Sigmoid colon (tissue), 4 donors: ENCODE measurements at regions not wholly inside any gene's neighbourhood (a gene's known extent, or its start where the extent isn't known, plus 50 kb on each side); places are given as distances from the start of the nearest gene placed in this dataset.

ENCODE experiments used
- EP300 ChIP-seq, 4 donors: sonication (generic); formaldehyde crosslinking; IDR thresholded peaks; one replicate each; pipeline ENCODE4 v1.6.1; 2017; ENCODE audit warnings: antibody characterized with exemption in 4 of 4
- POLR2AphosphoS5 ChIP-seq, 4 donors: sonication (generic); formaldehyde crosslinking; IDR thresholded peaks; one replicate each; pipeline ENCODE4 v1.6.1; 2017; ENCODE audit warnings: antibody characterized with exemption in 4 of 4
- TF ChIP-seq, protein P1 (sequence below), 4 experiments: fragments of 450-650 bp in 3 of 4; fragments of 200-600 bp in 1 of 4; IDR thresholded peaks; one replicate each; pipeline ENCODE4 v1.5.1; 2016 to 2019; ENCODE audit warnings: antibody characterized with exemption in 4 of 4, mild to moderate bottlenecking in 3 of 4, moderate library complexity in 2 of 4

DNA sequence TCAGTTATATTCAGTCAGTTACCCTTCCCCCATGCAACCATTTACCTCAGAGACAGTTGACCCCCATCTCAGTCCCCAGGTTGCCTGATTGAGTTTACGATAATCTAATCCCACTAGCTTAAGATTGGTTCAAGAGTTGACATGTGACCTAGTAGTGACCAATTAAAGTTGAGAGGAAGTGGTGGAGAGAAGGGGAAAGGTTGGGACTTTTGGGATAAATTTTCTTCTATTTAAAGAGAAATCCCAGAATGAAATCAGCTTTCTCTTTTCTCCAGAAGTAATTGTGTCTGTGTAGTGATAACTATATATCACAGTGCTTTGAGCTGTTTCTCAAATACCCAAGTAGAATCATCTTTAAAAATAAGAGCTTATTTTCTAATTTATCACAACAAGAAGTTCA, 396.7 kb upstream of the CLINT1 start:
- TF ChIP-seq, protein P1, sequence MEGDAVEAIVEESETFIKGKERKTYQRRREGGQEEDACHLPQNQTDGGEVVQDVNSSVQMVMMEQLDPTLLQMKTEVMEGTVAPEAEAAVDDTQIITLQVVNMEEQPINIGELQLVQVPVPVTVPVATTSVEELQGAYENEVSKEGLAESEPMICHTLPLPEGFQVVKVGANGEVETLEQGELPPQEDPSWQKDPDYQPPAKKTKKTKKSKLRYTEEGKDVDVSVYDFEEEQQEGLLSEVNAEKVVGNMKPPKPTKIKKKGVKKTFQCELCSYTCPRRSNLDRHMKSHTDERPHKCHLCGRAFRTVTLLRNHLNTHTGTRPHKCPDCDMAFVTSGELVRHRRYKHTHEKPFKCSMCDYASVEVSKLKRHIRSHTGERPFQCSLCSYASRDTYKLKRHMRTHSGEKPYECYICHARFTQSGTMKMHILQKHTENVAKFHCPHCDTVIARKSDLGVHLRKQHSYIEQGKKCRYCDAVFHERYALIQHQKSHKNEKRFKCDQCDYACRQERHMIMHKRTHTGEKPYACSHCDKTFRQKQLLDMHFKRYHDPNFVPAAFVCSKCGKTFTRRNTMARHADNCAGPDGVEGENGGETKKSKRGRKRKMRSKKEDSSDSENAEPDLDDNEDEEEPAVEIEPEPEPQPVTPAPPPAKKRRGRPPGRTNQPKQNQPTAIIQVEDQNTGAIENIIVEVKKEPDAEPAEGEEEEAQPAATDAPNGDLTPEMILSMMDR (IDR thresholded peaks at IDR 0.05): no peak
- TF ChIP-seq POLR2AphosphoS5 (IDR thresholded peaks at IDR 0.05) (no peak), EP300 (IDR thresholded peaks at IDR 0.05) (no peak)
